ENCODE measurements at regions not wholly inside any gene's neighbourhood (a gene's known extent, or its start where the extent isn't known, plus 50 kb on each side); places are given as distances from the start of the nearest gene placed in this dataset.

DNA sequence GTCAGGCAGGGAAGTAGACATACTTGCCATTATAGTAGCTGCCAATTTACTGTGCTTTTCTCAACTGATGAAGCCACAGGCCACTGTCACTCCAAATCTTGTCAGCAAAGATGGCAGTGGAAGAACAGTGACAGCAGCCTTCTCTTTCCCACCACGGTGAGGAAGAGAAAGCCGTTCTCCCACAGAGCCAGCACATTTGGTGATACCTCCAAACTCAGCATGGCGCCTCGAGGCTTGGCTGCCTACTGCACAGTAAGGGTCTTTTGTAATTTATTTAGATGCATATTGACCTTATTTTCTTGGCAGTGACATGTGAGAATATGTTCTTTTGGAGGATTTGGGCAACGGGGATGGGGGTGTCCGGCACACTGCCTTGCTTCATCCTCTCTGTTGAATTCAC, 117.2 kb upstream of the CDH20 start:
- TF ChIP-seq, protein P1, sequence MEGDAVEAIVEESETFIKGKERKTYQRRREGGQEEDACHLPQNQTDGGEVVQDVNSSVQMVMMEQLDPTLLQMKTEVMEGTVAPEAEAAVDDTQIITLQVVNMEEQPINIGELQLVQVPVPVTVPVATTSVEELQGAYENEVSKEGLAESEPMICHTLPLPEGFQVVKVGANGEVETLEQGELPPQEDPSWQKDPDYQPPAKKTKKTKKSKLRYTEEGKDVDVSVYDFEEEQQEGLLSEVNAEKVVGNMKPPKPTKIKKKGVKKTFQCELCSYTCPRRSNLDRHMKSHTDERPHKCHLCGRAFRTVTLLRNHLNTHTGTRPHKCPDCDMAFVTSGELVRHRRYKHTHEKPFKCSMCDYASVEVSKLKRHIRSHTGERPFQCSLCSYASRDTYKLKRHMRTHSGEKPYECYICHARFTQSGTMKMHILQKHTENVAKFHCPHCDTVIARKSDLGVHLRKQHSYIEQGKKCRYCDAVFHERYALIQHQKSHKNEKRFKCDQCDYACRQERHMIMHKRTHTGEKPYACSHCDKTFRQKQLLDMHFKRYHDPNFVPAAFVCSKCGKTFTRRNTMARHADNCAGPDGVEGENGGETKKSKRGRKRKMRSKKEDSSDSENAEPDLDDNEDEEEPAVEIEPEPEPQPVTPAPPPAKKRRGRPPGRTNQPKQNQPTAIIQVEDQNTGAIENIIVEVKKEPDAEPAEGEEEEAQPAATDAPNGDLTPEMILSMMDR (IDR thresholded peaks at IDR 0.05): no peak
- TF ChIP-seq POLR2AphosphoS5 (IDR thresholded peaks at IDR 0.05; ENCODE audit: low read depth, low read length): no peak
- TF ChIP-seq, protein P2, sequence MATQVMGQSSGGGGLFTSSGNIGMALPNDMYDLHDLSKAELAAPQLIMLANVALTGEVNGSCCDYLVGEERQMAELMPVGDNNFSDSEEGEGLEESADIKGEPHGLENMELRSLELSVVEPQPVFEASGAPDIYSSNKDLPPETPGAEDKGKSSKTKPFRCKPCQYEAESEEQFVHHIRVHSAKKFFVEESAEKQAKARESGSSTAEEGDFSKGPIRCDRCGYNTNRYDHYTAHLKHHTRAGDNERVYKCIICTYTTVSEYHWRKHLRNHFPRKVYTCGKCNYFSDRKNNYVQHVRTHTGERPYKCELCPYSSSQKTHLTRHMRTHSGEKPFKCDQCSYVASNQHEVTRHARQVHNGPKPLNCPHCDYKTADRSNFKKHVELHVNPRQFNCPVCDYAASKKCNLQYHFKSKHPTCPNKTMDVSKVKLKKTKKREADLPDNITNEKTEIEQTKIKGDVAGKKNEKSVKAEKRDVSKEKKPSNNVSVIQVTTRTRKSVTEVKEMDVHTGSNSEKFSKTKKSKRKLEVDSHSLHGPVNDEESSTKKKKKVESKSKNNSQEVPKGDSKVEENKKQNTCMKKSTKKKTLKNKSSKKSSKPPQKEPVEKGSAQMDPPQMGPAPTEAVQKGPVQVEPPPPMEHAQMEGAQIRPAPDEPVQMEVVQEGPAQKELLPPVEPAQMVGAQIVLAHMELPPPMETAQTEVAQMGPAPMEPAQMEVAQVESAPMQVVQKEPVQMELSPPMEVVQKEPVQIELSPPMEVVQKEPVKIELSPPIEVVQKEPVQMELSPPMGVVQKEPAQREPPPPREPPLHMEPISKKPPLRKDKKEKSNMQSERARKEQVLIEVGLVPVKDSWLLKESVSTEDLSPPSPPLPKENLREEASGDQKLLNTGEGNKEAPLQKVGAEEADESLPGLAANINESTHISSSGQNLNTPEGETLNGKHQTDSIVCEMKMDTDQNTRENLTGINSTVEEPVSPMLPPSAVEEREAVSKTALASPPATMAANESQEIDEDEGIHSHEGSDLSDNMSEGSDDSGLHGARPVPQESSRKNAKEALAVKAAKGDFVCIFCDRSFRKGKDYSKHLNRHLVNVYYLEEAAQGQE (IDR thresholded peaks at IDR 0.05; ENCODE audit: insufficient read depth in 1 of 2, low read depth in 2 of 2, low read length in 1 of 2): no peak
- TF ChIP-seq SIN3A (IDR thresholded peaks at IDR 0.05; ENCODE audit: borderline replicate concordance, insufficient read depth, low read depth, low read length): no peak
- TF ChIP-seq TCF7L2 (IDR thresholded peaks at IDR 0.05; ENCODE audit: low read depth, low read length): no peak
